H1 (cell line): ENCODE measurements at regions not wholly inside any gene's neighbourhood (a gene's known extent, or its start where the extent isn't known, plus 50 kb on each side); places are given as distances from the start of the nearest gene placed in this dataset.

Experiments used
- EZH2 ChIP-seq: fragments of 200-600 bp; sonication (generic); IDR thresholded peaks from 2 replicates; pipeline ENCODE4 v1.7.1; 2012; ENCODE audit warnings: low read depth, mild to moderate bottlenecking, moderate library complexity, low read length, inconsistent platforms; ENCODE audit not compliant: severe bottlenecking
- NANOG ChIP-seq: IDR thresholded peaks from 2 replicates; pipeline ENCODE4 v1.6.1; 2011; ENCODE audit warnings: low read length, low read depth, mild to moderate bottlenecking, inconsistent platforms; ENCODE audit not compliant: insufficient read depth, poor library complexity, severe bottlenecking
- POLR2AphosphoS5 ChIP-seq: IDR thresholded peaks from 2 replicates; pipeline ENCODE4 v1.6.1; 2011; ENCODE audit warnings: low read depth, low read length
- TF ChIP-seq, protein P1 (sequence below): fragments of 300-600 bp; sonication (generic); IDR thresholded peaks from 2 replicates; pipeline ENCODE4 v1.7.1; 2012; ENCODE audit warnings: low read length, moderate library complexity, mild to moderate bottlenecking, inconsistent platforms; ENCODE audit not compliant: insufficient replicate concordance

GRCh38 chr3:189457631-189458412, 173.4 kb upstream of the TP63 start (continued):
- TF ChIP-seq, protein P1, sequence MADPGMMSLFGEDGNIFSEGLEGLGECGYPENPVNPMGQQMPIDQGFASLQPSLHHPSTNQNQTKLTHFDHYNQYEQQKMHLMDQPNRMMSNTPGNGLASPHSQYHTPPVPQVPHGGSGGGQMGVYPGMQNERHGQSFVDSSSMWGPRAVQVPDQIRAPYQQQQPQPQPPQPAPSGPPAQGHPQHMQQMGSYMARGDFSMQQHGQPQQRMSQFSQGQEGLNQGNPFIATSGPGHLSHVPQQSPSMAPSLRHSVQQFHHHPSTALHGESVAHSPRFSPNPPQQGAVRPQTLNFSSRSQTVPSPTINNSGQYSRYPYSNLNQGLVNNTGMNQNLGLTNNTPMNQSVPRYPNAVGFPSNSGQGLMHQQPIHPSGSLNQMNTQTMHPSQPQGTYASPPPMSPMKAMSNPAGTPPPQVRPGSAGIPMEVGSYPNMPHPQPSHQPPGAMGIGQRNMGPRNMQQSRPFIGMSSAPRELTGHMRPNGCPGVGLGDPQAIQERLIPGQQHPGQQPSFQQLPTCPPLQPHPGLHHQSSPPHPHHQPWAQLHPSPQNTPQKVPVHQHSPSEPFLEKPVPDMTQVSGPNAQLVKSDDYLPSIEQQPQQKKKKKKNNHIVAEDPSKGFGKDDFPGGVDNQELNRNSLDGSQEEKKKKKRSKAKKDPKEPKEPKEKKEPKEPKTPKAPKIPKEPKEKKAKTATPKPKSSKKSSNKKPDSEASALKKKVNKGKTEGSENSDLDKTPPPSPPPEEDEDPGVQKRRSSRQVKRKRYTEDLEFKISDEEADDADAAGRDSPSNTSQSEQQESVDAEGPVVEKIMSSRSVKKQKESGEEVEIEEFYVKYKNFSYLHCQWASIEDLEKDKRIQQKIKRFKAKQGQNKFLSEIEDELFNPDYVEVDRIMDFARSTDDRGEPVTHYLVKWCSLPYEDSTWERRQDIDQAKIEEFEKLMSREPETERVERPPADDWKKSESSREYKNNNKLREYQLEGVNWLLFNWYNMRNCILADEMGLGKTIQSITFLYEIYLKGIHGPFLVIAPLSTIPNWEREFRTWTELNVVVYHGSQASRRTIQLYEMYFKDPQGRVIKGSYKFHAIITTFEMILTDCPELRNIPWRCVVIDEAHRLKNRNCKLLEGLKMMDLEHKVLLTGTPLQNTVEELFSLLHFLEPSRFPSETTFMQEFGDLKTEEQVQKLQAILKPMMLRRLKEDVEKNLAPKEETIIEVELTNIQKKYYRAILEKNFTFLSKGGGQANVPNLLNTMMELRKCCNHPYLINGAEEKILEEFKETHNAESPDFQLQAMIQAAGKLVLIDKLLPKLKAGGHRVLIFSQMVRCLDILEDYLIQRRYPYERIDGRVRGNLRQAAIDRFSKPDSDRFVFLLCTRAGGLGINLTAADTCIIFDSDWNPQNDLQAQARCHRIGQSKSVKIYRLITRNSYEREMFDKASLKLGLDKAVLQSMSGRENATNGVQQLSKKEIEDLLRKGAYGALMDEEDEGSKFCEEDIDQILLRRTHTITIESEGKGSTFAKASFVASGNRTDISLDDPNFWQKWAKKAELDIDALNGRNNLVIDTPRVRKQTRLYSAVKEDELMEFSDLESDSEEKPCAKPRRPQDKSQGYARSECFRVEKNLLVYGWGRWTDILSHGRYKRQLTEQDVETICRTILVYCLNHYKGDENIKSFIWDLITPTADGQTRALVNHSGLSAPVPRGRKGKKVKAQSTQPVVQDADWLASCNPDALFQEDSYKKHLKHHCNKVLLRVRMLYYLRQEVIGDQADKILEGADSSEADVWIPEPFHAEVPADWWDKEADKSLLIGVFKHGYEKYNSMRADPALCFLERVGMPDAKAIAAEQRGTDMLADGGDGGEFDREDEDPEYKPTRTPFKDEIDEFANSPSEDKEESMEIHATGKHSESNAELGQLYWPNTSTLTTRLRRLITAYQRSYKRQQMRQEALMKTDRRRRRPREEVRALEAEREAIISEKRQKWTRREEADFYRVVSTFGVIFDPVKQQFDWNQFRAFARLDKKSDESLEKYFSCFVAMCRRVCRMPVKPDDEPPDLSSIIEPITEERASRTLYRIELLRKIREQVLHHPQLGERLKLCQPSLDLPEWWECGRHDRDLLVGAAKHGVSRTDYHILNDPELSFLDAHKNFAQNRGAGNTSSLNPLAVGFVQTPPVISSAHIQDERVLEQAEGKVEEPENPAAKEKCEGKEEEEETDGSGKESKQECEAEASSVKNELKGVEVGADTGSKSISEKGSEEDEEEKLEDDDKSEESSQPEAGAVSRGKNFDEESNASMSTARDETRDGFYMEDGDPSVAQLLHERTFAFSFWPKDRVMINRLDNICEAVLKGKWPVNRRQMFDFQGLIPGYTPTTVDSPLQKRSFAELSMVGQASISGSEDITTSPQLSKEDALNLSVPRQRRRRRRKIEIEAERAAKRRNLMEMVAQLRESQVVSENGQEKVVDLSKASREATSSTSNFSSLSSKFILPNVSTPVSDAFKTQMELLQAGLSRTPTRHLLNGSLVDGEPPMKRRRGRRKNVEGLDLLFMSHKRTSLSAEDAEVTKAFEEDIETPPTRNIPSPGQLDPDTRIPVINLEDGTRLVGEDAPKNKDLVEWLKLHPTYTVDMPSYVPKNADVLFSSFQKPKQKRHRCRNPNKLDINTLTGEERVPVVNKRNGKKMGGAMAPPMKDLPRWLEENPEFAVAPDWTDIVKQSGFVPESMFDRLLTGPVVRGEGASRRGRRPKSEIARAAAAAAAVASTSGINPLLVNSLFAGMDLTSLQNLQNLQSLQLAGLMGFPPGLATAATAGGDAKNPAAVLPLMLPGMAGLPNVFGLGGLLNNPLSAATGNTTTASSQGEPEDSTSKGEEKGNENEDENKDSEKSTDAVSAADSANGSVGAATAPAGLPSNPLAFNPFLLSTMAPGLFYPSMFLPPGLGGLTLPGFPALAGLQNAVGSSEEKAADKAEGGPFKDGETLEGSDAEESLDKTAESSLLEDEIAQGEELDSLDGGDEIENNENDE, result no peak
- TF ChIP-seq POLR2AphosphoS5 (no peak), EZH2 (no peak), NANOG (no peak)
- TF ChIP-seq, all 59 proteins: peak for 0
